HEK293 (cell line): ENCODE measurements at regions not wholly inside any gene's neighbourhood (a gene's known extent, or its start where the extent isn't known, plus 50 kb on each side); places are given as distances from the start of the nearest gene placed in this dataset.

Experiments used
- CTCF ChIP-seq: fragments of 450-650 bp; formaldehyde crosslinking; IDR thresholded peaks from 2 replicates; pipeline ENCODE4 v1.5.1; 2016; ENCODE audit warnings: missing biosample characterization, missing genetic modification characterization
- SP2 ChIP-seq: fragments of 450-650 bp; formaldehyde crosslinking; IDR thresholded peaks from 2 replicates; pipeline ENCODE4 v1.5.1; 2016; ENCODE audit warnings: missing biosample characterization, missing genetic modification characterization
- ZNF155 ChIP-seq: fragments of 450-650 bp; formaldehyde crosslinking; IDR thresholded peaks from 2 replicates; pipeline ENCODE4 v1.5.1; 2016; ENCODE audit warnings: missing biosample characterization, missing genetic modification characterization
- ZNF175 ChIP-seq: fragments of 450-650 bp; formaldehyde crosslinking; IDR thresholded peaks from 2 replicates; pipeline ENCODE4 v1.5.1; 2016; ENCODE audit warnings: missing biosample characterization, missing genetic modification characterization

- TF ChIP-seq CTCF, result no peak
- no peak for TF ChIP-seq SP2 (tag by site-specific recombination)
- TF ChIP-seq ZNF155 (tag by site-specific recombination), result no peak
- TF ChIP-seq ZNF175 (tag by site-specific recombination), result no peak
Measured at GRCh38 chr3:74562558-74563269, 51.7 kb downstream of the CNTN3 start.
